GM18517 (cell line): ENCODE measurements at regions not wholly inside any gene's neighbourhood (a gene's known extent, or its start where the extent isn't known, plus 50 kb on each side); places are given as distances from the start of the nearest gene placed in this dataset.
"Not testable (repeated sequence)": the region's sequence is repeated elsewhere in the genome, so short reads cannot be mapped to it uniquely, and the experiment has no call there.

Source experiments
- ATAC-seq: cut with Tn5 transposase; IDR thresholded peaks from one replicate; pipeline ENCODE4 v1.9.1; 2021; ENCODE audit warnings: mild to moderate bottlenecking, moderate library complexity; ENCODE audit not compliant: unreplicated experiment

DNA sequence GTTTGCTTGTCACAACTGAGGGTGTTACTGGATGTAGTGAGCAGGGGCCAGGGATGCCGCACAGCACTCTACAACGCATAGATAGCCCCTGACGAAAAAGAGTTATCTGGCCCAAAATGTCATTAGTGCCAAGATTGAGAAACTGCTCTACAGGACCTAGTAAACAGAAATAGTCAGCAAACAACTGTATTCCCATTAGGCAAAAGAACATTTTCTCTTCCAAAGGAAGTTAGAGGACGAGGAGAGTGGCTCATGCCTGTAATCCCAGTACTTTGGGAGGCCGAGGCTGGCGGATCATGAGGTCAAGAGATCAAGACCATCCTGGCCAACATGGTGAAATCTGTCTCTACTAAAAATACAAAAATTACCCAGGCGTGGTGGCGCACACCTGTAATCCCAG lies 189.1 kb downstream of the DUSP10 start:
- not testable (repeated sequence) for ATAC-seq

DNA sequence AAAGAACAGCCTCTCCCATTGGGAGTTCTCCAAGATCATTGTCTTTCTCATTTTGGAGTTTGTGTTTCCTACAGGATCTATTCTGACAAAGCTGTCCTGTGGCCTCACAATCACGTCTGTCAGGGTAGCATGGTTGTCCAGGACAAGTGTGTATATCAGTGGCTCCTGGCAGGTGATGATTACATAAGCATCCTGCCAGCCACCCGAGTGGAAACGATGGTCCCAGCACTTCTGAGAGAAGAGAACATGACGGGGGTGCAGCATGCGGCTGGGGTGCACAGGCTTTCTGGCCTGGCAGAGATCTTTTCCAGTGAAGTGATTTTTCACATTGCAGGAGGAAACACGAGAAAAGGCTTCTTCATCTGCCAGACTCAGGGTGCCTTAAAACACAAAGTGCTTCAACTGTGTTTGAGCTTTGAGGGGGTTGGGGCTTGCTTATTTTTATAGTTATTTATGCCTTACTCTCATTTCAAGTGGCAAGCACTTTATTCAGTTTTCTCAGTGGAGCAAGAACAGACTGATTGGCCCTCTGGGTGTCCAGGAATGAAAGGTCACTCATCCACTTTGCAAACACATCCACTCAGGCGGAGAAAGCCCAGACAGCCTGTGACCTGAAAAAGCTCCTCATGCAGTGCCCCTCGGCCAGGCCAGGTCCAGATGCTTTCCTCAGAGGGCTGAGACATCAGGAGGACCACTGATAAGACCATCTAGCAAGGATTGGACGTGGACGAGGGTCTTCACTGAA lies 186.0 kb downstream of the DUSP10 start:
- ATAC-seq, result no peak

DNA sequence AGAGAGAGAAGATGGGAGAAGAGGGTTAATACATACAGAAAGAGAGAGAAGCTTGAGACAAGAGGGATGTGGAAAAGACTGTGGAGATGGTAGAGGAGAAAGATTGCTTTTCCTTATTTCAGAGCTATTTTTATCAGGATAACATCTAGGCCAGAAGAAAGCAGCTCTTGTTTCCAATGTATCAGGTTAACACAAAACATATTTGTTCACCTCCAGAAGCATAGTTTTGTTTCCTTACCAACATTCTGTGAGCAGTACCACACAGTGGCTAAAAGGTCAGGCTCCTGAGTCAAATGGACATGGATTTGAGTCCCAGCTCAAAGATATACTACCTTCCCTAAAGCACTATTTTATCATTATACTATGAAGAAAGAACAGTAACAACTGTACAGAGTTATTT lies 185.5 kb downstream of the DUSP10 start:
- ATAC-seq, result no peak

DNA sequence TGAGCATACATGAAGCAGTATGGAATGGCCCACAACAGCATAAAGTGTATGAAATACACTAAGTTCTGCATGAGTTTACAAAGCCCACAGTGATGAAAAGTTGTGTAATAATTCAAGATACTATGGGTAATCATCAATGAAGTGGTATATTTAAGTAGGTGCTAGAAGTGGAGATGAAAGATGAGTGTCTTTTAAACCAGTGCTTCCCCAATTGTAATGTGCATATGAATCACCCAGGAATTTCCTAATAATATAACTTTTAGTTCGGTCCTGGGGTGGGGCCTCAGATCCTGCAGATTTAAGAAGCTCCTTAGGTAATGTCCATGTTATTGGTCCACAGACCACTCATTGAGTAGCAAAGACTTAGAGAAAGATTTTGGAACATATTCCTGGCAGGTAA lies 184.9 kb downstream of the DUSP10 start:
- no peak for ATAC-seq

DNA sequence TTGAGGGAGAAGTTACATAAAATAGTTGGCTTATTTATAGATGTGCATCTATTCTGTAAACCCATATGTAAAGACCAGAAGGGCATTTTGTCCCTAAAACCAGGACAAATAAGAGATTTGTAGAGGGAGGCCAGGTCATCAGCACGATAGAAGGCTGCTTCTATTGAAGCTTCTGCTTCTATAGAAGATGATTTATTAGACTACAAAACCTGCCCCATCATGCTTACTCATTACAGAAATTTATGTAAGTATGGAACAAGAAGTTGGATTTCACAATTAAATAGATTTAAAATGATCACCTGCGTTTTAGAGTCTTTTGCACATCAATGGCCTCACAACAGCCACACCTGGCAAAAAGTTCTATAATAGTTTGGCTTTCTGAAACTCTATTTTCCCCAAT lies 183.5 kb downstream of the DUSP10 start:
- no peak for ATAC-seq

DNA sequence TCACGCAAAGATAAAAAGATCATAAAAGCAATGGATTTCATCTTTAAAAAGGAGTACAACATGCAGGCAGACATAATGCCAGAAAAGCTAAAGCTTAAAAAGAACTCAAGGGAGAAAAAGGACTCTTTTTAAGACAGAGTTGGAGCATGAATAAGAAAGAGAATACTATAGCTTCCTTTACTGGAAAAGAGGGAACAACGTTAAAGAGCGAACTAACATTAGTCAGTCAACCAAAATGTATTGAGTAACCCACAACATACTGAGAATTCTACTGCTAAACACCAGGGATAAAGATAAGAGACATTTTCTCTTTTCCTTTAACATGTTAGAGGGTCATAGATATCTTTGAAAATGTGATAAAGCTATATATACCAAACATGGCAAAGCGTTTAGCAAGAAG lies 182.0 kb downstream of the DUSP10 start:
- ATAC-seq, result no peak

DNA sequence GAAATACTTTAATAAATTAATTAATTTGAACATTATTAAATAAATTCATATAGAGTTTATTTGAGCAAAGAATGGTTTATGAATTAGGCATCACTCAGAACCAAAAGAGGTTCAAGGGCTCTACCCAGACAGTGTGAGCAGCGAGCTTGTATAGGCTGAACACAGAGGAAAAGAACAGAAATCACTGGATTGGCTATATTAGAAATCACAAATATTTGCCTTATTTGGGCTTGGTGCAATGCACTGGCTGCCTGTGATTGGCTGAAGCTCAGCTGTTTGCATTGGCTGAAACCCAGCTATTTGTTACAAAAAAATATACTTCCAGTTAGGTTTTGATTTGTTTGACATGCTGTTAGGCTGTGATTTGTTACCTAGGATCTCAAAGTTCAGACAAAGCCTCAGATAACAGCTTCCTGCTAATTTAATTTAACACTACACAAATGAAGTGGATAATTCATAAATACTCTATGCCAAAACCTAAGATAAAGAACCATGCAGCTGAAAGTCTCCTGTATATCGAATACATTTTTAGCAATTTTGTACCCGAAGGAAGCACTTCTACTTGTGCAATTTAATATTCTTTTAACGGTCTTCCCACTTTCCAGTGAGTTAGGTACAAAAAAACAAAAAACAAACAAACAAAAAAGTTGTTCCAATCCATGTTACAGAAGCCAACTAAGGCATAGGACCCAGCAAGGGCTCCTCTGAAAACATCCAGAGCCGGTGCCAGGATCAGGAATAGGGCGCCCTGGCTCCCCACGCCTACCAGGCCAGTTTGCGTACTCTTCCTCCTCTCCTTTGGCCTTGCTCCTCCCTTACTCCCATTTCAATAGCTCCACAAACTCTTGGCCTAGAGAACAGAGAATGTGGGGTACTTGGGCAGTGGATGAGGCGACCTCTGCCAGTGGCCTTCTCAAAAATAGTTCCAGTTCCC lies 179.1 kb downstream of the DUSP10 start:
- no peak for ATAC-seq

DNA sequence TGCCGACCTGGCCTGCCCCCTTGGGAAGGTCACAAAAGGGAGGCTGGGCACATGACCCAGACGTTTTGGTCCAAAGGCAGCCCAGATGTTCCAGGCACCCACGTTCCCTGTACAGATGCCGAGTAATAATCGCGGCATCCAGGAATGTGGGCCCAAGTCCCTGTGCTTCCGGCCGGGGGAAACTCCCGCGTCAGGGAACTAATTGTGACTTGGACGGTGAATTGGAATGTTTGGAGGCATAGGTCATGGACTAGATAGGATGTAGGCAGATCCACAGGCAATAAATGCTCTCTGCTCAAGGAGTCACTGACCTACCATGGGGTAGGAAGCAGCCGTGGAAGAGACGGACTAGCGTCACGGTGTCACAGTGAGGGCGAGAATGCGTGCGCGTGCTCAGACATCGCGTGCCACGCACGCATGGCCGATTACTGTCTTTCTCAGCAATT lies 178.4 kb downstream of the DUSP10 start:
- no peak for ATAC-seq

DNA sequence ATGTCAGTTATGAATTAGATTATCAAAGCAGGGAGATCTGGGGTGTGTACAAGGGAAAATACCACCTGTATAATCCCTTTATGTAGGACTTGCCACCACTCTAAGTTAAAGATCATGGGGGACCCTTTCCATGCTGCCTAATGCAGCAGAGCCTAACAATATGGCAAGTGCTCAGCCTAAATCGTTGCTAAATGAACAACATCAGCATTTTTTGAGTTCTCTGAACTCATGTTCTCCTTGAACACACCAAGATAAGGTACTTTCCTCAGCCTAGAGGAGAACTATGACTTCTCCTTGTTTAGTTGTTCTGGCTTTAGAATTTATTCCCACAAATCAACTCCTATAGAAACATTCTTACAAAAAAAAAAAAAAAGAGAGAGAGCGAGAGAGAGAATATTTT lies 177.0 kb downstream of the DUSP10 start:
- ATAC-seq, result no peak

DNA sequence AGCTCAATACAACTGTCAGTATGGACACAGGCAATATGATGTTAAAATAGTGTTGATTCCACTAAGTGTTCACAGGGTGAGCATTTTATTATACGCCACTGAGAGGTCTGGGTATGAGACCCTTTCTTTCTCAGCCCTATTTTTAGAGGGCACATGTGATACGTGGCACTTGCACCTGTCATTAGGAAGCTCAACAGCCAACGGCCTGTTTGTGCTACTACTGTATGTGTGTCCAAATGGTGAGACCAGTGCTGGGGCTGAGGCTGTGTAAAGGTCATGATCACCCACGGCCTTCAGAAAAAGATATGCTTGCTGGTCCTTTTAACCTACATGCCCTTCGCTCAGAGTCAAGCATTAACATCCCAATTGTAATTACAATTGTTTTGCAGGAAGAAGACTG lies 176.2 kb downstream of the DUSP10 start:
- ATAC-seq, result no peak

DNA sequence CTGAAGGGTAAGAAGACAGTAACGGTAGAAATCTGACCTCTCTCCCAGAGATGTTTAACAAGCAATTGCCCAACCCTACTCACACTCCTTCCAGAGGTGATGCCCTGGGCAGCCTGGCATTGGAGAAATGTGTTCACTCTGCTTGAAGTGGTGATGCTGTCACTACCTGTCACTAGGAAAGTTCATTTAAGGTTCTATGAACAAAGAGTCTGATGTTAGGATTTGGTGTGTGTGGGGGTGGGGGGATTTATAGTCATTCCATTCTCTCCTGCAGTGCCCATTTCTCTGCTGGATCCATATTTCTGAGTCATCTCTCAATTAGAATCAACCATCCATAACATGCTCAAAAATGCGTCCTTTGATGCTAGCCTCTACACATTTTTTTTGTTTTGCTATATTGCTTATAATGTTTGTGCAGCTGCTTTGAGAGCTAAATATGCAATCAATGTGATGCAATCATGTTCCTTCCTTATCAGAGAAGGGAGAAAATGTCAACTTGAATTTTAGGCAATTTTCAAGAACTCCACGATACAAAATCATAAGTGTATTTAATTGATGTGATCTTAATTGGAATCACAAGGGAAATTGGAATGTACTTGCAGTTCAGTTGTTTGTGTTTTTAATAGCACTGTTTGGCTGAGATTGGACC lies 173.9 kb downstream of the DUSP10 start:
- ATAC-seq, result no peak

DNA sequence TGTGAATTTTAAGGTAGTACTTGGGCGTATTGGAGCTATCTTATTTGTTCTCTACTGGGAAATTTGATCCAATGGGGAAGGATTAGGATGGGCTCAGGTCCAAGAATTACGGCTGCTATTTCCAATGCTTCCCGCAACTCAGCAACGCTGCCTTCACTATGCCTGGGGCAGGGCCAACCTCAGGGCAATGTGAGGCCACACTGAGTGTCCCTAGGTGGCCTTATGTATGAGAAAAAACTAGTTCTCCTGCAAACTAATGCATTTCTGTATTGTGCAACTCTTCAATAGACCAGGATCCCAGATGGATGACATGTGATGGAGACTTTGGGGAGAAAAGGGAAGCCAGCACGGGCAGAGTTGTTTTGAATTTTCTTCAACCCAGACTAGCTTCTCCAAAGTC lies 168.1 kb downstream of the DUSP10 start:
- ATAC-seq, result no peak

DNA sequence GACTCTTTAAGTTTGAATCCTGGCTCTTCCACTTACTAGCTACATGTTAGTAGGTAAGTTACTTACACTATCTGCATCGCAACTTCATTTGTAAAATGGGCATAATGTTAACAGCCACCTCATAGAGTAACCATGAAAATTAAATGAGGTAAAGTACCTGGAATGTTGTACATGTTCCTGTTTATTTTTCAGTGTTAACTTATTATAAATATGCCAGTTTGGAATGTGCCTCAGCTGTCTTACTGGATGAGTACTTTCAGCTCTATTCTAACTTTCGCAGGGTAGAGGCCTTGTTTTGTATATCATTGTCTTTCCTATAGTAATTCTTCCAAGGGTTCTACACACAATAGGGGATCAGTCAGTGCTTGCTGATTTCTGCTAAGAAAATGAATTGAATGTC lies 167.4 kb downstream of the DUSP10 start:
- ATAC-seq, result no peak

DNA sequence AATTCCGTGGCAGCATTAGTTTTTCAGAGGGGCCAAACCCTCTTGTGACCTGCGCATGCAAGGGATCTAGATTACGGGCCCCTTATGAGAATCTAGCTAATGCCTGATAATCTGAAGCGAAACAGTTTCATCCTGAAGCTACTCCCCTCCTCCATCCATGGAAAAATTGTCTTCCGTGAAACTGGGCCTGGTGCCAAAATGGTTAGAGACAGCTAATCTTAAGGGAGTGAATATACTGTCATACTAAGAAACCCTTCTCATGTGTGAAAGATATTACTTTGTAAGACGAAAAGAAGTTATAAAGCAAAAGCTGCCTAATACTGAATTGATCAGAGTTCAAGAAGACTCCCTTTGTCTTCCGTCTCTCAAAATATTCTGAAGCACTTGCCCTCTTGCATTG lies 166.3 kb downstream of the DUSP10 start:
- ATAC-seq, result no peak

DNA sequence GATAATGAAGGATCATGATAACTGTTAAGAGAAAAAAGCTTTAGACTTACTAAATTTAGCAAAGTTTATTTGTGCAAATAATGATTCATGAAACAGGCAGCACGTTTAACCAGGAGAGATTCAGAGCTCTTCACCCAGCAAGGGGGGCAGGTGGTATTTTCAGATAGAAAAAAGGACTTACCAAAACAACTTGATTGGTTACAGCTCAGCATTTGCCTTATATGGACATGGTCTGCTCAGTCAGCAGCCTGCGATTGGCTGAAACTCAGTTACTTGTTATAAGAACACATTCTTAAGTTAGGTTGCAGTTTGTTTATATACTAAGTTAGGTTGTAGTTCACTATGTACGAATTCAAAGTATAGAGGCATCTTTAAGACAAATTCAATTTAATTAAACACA lies 165.6 kb downstream of the DUSP10 start:
- ATAC-seq, result no peak

DNA sequence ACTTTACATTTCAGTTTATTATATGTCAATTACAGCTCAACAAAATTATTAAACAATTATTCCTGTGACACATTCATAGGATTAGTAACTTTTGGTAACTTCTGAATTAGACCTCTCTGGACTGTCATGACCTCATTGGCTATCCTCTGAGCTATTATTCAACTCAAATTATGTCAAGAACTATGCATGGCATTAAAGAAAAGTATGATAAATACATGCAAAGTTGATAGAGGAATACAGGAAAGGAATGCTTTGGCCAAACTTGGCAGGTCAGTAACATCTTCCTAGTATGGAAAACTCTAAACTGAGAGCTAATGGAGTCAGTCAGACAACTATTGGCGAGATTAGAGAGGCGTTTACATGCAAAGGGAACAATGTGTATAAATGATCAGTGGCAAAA lies 158.4 kb downstream of the DUSP10 start:
- ATAC-seq, result no peak

DNA sequence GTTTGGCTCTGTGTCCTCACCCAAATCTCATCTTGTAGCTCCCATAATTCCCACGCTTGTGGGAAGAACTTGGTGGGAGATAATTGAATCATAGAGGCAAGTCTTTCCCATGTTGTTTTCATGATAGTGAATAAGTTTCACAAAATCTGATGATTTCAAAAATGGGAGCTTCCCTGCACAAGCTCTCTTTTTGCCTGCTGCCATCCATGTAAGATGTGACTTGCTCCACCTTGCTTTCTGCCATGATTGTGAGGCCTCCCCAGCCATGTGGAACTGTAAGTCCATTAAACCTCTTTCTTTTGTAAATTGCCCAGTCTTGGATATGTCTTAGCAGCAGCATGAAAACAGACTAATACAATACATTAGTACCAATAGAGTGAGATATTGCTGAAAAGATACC lies 154.9 kb downstream of the DUSP10 start:
- not testable (repeated sequence) for ATAC-seq

DNA sequence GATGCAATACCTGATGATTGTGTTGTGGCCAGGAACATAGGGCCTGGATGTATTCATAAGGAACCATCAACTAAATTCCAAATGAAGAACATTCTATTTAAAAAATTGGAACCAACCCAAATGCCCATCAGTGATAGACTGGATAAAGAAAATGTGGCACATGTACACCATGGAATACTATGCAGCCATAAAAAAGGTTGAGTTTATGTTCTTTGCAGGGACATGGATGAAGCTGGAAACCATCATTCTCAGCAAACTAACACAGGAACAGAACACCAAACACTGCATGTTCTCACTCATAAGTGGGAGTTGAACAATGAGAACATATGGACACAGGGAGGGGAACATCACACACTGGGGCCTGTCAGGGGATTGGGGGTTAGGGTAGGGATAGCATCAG lies 150.6 kb downstream of the DUSP10 start:
- not testable (repeated sequence) for ATAC-seq

DNA sequence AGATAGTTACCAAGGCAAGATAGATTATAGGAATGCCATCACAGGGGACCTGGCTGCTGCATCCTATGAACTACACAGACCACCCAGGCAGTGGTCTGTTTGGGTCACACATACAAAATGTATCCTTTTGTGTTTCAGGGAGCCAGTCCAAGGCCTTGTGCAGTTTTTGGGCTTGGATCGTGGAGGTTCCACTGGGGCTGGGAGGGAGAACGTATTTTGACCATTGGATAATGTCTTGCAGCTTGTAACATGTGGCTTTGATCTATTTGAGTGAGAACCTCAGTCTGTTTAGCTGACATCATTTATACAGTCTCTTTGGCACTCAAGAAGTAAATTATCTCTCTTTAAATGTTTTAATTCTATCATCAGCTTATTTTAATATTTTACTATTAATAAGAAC lies 147.3 kb downstream of the DUSP10 start:
- ATAC-seq, result no peak

DNA sequence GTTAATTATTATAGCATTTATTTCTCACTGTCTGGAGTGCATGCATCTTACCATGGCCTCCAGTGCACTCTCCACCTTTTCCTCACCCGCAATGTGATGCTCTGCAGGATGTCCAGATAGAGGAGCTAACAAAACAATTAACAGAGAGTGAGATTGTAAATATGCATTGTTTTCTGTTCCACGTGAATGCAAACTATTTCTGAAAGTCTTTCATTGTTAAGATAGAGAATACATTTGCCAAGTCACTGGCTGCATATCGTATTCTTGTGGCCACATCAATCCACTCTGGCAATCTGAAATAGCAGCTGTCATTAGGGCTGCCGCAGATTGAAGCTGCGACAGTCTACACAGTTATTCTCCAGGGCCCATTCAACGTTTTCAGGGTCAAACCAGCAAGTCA lies 143.8 kb downstream of the DUSP10 start:
- ATAC-seq, result no peak

DNA sequence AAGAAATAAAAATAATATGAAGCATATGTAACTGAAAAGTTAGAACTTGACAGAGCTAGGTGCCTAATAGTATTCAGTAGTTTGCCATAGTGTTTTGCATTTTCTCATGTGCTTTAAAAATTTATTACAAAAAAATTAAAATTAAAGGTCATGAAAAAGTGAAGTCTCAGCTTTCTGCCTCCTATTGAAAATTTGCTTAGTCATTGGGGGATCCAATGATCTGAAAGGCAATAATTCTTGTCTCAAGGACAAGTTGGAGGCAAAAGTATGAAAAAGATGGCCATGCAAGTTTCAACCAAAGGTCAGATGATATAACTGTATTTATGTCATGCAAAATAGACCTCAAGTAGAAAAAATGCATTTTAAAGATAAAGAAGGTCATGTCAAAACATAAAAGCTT lies 140.7 kb downstream of the DUSP10 start:
- no peak for ATAC-seq

DNA sequence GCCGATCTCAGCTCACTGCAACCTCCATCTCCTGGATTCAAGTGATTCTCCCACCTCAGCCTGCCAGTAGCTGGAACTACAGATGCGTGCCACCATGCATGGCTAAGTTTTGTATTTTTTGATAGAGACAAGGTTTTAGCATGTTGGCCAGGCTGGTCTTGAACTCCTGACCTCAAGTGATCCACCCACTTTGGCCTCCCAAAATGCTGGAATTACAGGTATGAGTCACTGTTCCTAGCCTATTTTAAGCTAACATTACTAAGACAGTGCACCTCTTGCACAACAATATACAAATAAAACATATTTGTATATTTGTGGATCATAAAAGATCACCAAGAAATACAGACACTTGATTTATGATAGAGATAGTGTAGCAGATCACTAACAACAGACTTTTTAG lies 139.1 kb downstream of the DUSP10 start:
- no peak for ATAC-seq
